GM18498 (cell line): ENCODE measurements at regions not wholly inside any gene's neighbourhood (a gene's known extent, or its start where the extent isn't known, plus 50 kb on each side); places are given as distances from the start of the nearest gene placed in this dataset.

Experiments used
- ATAC-seq: cut with Tn5 transposase; IDR thresholded peaks from one replicate; pipeline ENCODE4 v1.9.1; 2021; ENCODE audit warnings: mild to moderate bottlenecking, moderate library complexity; ENCODE audit not compliant: unreplicated experiment

DNA sequence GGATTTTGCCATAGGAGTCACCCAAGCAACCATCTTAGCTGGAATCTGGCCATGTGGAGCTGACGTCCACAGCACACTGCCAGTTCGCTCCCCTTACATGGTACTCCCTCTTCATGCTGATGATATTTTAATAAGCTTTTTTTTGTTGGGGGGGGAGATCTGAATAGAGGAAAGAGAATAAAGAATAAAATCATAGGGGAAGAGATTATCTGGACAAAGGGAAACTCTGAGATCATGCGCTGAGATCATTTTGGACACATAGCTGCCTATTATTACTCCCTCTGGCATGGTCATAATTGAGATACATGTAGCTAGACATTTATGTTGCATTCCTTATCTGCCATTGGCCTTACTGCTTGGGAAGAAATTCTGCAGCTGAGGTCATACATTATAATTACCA is 282.7 kb downstream of the HTR7 start:
- no peak for ATAC-seq

DNA sequence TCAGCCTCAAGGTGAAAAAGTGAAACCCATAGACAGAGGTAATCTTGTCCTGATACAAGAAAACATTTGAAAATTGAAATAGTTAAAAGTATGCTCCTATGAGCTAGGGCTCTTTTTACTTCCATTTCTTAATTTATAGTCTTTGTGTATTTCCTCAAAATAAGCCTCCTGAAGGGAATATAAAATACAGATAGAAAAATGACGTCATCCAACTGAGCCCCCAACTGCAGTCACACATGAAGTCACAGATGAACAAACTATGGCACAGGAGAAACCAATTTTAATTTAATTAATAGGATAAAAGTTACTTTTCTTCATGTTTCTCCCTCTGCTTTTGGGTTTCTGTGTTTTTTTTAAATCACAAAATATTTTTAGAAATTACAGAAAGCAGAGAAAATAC is 280.3 kb downstream of the HTR7 start:
- no peak for ATAC-seq

DNA sequence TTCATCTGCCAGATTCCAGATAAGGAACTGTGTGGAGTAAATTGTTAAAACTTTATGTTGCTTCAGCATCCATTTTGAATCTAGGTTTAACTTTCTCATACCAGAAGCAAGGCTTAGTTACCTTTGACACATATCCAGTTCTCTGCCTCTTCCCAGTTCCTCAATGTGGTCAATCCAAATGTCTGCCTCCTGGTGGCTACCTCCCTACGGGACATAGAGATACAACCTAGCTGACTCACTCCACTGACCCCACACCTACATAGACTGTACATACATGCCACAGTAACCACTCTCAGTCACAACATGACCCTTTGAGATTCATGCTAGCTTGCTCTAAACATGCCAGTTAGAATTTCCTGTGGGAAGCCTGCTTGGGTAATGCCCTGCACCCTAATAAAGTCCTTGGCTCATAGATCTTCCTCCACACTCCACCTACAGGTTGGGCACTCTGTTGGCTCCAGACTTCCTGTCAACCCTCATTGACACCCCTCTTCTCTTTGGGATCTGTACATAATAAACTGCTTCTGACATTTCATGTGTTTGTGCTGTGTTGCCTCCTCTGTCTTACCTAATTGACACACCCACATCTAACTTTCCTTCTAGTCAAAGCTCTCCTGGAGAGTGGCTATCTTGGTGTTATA is 278.1 kb downstream of the HTR7 start:
- ATAC-seq = no peak

DNA sequence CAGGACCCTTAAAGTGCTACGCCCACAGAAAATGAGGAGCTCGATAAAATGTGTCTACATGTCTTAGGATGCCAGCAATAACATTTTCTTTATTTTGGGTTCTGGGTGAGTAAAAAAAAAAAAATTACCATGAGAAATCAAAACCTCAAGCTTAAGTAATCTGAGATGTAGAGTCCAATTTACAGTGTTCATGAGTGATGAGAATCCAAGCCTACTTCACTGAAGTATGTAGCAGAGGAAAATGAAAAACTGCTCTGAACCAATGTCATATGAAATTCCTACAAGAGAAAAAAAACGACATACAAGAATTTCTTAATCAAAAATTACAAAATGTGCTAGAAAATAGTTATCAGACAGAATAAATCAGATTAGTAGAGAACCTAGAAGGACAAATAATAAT is 274.4 kb downstream of the HTR7 start:
- no peak for ATAC-seq

DNA sequence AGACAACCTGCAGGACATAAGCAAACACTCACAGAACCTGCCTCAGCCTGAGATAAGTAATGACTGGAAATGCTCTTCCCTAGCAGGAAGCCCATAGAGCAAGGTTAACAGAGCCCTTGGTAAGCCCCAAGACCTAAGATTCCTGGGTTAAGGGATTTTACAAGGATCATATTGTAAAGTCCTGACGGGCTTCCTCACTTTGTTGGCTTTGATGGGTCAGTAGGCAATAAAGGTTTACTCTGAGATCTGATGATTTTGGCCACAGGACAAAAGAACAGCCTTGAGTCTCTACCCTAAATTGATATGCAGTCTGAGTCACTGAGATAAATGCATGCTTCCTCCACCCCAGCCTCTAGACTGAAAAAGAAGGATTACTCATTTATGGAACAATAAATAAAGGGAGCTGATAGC is 270.8 kb downstream of the HTR7 start:
- no peak for ATAC-seq

DNA sequence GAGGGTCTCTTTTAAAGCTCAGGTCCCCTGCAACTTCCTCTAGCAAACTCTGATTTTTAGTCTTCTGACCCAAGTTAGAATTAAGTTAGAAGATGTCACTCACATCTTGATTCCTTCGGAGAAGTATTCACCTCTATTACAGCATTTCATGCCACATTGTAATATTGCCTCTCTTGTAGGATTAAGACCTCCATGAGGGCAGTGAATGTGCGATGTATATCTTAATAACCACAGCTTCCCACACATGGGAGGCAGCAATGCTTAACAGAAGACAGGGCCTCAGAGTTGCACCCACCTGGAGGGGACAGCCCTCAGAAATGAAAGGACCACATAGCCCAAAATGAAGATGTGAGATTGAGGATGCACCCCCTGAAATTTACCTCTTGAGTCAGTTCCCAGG is 270.3 kb downstream of the HTR7 start:
- ATAC-seq = no peak

DNA sequence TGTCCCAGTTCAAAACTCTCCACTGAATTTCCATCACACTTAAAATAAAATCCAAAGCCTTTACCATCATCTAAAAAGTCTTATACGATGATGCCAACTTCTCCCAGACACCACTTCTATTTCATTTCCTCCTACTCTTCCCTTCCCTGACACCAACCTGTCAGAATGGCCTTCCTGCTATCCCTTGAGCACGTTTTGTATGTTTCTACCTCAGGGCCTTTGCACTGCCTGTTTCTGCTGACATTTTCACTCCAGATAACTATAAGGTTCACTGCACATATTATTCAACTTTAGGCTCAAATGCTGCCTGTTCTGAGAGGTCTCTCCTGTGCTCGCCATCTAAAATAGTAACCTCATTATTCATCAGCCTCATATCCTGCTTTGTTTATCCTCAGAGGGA is 269.6 kb downstream of the HTR7 start:
- ATAC-seq = no peak

DNA sequence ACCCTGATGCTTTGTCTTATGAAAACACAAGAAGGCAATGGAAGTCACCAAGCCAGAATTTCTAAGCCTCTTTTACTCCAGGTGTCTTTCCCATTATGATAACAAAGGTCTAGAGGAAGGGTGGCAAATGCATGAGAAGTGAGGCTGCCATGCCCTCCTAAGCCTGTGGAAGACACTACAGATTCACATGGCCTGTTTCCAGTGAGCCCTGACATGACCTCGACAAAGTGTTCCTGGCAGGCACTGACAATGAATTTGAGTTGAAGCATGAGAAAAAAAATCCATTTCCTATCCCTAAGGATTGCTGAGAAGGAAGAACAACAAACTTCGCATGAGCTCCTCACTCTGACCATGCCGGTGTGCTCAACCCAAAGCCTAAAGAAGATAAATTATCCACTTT is 268.0 kb downstream of the HTR7 start:
- ATAC-seq = no peak

DNA sequence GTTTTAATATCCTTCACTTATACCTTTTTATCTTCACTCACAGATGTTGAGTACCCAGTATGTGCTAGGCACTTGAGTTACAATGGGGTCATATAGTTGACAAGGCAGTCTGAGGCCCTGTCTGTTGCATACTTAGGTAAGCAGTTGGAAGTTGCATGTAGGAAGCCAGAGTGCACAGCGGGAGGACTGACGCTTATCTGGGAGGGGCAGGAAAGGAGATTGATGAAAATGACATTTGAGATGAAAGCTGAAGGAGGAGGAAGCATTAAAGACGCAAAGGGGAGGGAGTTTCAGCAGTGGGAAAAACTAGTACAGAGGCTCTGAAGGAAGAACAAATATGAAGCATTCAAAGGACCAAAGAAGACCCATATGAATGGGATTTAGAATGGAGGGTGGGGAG is 266.2 kb downstream of the HTR7 start:
- no peak for ATAC-seq

DNA sequence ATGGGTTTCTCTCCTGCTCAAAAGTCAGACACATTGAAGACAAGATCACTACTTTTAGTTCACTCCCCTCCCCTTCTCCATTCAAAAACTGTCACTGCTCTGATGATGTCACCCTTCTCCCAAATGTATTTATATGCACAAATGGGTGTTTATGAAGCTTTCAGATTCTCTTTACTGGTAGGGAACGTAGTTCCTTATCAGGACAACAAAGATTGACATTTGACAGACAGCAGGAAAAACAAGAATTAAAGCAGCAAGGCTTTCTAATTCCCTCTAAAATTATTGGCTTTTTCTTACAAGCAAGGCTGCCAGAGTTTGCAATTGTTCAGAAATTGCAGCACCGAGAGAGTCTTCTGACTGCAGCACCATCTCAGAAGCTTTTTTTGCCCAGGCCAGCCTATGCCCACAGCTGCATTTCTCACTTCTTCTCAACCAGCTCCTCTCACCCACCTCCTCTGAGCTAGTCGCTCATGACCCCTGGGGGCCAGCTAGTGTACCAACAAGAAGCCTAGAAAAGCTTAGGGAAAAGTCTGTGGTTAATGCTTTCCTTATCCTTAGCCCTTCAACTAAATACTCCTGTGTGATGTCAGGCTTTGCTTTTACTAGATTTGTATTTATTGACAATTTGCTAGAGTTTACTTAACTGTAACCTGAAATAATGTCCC is 265.1 kb downstream of the HTR7 start:
- peak; percentile 97 for ATAC-seq

DNA sequence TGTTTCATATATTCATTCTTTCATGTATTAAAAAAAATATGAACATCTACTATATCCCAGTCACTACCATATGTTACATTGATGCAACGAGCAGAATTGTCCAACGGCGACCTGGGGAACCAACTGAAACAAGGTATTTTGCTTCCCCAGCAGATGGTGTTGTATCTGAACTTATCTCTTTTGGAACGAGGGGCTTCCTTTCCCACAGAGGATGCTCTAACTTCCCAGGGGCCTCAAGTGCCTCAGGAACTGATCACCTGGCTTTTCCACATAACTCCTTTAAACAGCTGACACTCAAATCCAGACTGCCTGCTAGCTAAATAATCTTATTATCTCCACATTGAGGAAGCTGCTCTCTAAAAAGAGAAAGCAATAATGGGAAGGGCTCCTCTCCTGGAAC is 259.3 kb downstream of the HTR7 start:
- no peak for ATAC-seq

DNA sequence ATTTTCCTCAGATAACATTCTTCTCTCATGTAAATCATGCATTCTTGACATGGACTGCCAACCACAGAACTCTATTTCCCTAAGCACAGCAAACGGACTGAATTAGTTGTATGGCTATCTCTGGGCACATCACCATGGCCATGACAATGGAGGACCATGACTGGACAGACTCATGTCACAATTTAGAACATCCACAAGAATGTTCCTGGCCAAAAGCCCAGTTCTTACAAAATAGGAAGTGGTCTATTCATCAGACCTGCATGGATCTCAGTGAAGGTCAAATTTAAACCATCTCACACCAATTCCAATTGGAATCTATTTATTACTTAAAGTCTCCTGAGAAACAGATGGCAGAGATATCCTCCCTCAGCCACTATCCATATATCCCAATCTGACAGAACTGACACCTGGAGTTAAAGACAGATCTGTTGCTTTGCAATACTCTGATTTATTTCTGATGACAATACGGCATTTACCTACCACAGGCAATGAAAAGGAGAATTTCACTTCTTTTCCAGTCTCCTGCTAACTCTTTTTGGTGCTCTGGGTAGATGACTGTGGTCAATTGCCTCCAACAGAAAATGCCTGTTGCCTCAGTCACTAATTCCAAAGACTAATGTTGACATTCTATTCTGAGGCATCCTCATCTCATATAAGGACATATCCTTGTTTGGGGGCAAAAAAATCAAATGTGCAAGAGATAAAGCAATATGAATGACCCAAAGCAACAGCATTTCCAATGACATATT is 254.8 kb downstream of the HTR7 start:
- no peak for ATAC-seq

DNA sequence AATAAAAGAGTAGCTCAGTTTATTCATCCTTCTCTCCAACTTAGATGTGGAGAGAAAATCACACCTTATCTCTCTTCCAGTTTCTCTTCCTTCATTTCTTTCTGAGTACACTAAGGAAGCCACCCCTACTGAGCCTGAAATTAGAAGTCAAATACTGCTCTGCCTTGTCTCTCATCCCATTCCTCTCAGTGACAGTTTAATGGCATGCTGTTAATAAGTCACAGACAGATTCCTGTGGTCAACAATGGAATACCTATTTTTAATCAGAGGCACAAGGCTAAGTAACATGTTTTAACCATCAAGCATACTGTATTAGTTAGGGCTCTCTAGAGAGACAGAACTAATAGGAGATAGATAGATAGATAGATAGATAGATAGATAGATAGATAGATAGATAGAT is 253.2 kb downstream of the HTR7 start:
- no peak for ATAC-seq

DNA sequence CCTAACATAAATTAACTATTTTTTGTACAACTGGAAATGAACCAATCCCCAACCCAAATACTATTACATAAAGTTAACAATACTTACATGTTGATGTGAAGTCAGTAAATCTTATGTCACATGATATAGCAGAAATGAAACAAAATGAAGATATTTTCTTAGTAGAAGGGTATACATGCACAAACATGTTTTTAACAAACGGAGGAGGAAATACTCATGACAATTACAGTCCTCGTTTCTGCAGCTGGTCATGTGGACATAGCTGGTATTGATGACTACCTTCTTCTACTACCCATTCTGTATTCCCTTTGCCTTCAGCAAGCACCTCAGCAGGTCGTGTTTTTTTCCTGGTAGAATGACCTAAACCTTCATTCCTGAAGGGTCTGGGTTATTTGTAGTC is 252.3 kb downstream of the HTR7 start:
- no peak for ATAC-seq

DNA sequence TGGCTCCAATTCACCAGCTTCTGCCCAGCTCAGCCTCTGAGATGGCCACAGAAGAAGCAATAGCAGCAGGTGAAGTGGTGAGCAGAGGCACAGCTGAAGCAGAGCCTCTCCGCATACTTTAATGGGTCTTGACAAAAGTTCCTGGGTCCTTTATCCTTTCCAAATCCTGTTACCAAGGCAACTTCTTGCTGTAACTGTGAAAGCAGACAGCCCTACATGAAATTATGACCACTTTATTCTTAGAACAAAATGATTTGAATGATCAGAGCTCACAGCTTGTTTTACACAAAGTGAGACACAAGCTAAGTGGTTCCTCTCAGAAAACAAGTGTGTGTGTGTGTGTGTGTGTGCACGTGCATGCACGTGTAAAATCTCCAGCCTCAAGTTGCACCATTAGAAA is 245.6 kb downstream of the HTR7 start:
- no peak for ATAC-seq

DNA sequence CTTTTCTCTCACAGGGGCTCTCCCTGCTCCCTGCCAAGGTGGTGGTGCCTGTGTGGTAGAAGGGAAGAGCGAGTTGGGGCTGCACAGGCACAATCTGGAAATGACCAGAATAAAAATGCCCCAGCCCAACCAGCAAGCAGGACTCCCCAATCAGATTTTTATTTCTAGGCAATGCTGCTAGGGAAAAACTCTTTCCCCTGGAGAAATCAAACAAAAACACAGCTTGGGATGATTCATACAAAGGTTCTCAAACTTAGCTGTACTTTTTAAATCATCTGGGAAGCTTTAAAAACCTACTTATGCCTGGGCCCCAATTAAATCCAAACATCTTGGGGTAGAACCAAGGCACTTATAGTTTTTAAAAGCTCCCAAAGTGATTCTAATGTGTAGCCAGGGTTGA is 243.2 kb downstream of the HTR7 start:
- ATAC-seq = no peak

DNA sequence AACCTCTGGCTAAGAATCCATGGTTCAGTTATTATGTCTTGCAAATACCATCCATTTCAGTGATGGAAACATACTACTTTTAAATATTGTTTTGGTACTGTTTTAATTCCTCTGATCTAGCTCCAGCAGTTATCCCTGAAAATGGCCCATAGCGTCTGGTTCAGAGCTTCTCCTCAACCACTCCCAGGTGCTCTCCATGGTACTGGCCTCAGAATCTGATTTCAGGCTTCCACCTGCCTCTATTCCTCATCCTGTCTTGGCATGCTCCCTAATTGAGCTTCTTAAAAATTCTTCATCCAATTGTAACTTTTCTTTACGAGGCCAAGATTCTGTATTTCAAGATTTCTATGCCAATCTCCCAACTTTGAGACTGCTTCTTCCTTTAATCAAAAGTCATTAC is 236.3 kb downstream of the HTR7 start:
- ATAC-seq = no peak

DNA sequence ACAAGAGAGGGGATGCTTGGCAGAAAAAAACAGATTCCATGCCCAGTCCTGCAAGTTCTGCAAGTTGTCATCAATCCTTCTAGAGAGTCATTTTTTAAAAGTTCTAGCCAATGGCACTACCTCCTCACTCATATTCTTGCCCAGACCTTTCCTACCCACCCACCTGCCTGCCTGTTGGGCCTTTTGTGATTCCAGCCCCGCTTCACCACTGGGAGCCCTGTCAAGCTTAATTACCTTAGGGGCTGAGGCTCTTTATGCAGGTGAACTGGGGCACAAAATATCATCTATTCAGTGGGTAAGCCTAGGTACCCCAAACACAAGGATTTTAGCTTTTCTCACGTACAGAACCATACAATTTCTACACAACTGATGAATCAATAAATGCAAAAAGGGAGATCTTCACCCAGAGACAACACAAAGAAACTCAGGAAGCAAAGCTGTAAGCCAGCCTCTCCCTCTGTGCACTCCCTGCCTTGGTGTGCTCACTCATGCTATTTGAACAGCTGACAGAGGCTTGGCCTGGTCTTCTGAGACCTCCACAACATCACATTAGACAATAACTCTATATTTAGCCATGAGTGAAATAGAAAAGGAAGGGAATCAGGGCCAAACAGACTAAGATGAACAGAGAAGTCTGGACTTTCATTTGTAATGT is 222.6 kb downstream of the HTR7 start:
- ATAC-seq = no peak

DNA sequence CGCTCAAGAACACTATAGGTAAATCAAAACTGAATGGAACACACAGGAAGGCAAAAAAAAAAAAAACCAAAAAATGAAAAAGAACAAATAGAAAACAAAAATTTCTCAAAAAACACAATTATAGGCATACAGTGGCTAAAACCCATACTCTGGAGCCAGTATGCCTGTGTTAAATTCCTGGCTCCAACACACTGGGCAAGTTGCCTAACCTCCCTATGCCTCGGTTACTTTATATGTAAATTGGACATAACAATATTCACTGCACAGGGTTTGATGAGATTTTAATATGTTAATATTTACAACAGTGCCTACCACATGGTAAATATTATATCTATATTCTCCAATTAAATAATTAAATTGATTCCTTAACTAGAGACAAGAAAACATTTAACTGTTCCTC is 217.1 kb downstream of the HTR7 start:
- no peak for ATAC-seq

DNA sequence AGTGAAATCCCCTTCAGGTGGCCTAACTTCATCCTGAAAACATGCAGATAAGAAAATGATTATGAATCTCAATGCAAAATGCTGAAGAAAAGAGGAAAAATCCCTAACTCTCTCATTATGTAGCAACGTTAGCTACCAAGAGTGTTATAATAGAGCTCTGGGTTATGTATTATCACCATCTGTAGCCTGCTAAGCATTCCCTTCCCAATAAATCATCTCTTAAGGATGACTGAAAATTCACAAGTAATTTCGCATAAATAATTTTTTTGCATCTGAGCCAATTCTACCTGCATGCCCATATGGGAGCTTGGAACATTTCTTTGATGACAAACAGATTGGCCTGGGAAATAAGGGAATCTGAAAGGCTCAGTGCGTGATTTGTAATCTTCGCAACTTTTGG is 216.1 kb downstream of the HTR7 start:
- ATAC-seq = no peak

DNA sequence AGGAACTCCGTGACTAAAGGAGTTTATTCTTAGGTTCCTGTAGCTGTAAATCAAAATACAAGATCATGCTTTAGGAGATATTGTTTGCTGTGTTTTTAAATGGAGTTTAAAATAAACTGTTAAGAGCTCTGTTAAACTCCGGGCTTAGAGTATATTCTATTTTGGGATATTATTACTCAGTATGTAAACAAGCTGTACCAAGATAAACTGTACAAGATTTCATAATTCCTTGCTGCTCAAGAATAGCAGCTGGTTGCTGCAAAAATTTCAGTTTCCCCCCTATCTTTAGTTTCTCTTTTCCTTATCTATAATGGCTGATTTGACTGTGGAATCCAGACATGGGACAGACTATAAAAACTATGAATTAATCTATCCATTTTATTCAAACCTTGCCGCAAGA is 215.7 kb downstream of the HTR7 start:
- ATAC-seq = no peak

DNA sequence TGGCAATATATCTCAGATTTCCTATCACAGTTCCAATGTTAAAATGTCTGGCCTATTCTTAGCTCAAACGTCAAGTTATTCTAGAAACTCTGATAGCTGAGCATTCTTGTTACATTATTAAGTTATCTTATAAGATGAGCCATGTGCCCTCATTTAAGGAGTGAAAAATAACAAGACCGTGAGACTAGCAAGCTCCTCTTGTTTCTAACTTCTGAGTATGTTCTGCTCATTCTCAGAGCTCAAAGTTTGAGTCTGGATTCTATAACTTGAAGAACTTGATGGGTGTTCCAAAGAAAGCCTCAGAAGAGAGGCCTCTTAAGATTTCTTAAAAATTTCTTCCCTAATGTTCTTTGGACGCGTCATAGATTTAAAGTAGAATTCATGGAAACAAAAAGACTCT is 215.2 kb downstream of the HTR7 start:
- ATAC-seq = no peak
